ENCODE measurements at regions not wholly inside any gene's neighbourhood (a gene's known extent, or its start where the extent isn't known, plus 50 kb on each side); places are given as distances from the start of the nearest gene placed in this dataset.
"Not testable (repeated sequence)": the region's sequence is repeated elsewhere in the genome, so short reads cannot be mapped to it uniquely, and the experiment has no call there.

DNA sequence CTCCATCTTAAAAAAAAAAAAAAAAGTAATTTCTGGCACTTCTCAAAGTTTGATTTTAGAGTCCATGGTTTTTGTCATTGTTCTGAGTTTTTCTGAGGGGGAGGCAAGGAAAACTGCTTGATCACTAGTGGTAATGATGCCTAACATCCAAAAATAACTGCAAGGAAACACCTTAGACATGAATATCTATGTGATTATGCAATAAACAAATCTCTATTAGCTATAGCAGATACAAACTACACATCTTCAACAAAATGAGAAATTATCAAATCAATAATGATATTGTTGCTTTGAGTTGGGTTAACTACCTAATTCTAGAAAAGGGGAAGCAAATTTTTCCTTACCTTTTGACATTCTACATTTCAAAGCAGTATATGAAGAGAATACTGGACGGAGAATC is 230.9 kb upstream of the JARID2 start:
- Histone ChIP-seq H3K9me3 (ENCODE audit: control insufficient read depth in 1 of 2, low read length in 2 of 2) (no peaks in the 10 kb centered on the region), H3K27ac (ENCODE audit: low read depth, low read length) (no peak overlapping the region), H3K4me3 (ENCODE audit: low read length in 2 of 2) (no peak overlapping the region), H3K4me1 (ENCODE audit: insufficient read depth, low read length) (no peaks in the 10 kb centered on the region), H3K36me3 (ENCODE audit: insufficient read depth, low read length) (no peaks in the 10 kb centered on the region), H3K27me3 (ENCODE audit: insufficient read depth, low read length) (no peaks in the 10 kb centered on the region)
- no peaks in the 10 kb centered on the region for H3K36me3 Mint-ChIP-seq
- intact Hi-C loops (cut with micrococcal nuclease), result no loop called here
- no peak overlapping the region for H3K4me3 Mint-ChIP-seq
- POLR2A ChIA-PET (ENCODE audit: partially characterized antibody), result no interaction called here
- H3K27me3 Mint-ChIP-seq, result peaks cover 2 to 8% of the 10 kb centered on the region in 2 donors
- CTCF ChIA-PET (ENCODE audit: partially characterized antibody), result no interaction called here
- H3K9me3 Mint-ChIP-seq, result peaks cover 0 to 2% (median 0%) of the 10 kb centered on the region in 8 donors
- DNase-seq, result no peak
- no peak overlapping the region for H3K27ac Mint-ChIP-seq
- H3K4me1 Mint-ChIP-seq, result peaks cover 0 to 7% (median 1%) of the 10 kb centered on the region in 4 donors

DNA sequence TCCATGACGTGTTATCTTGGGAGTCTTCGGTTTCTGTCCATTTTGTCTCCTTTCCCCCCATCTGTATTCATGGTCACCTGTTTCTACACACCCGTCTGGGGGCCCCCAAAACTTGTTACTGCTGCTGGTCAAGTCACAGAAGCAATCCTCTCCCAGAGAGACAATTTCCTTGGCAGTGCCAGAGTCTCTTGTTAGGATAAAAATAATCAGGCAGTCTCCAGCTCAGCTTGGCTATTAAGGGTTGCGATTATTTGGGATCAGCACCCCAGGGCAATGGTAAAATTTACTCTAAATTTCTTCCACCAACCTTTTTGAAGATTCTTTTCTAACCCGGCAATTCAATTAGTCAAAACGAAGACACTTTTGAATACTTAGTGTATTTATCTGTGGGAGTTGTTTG is 229.1 kb upstream of the JARID2 start:
- peaks cover 5 to 16% of the 10 kb centered on the region in 2 donors for H3K27me3 Mint-ChIP-seq
- ChIA-PET CTCF (ENCODE audit: partially characterized antibody) (no interaction called here), POLR2A (ENCODE audit: partially characterized antibody) (no interaction called here)
- no peak overlapping the region for H3K4me3 ChIP-seq (ENCODE audit: low read length in 2 of 2)
- peaks cover 3% of the 10 kb centered on the region for H3K4me1 ChIP-seq (ENCODE audit: insufficient read depth, low read length)
- H3K27ac Mint-ChIP-seq, result no peak overlapping the region
- DNase-seq, result no peak
- no peak overlapping the region for H3K27ac ChIP-seq (ENCODE audit: low read depth, low read length)
- no peaks in the 10 kb centered on the region for H3K36me3 ChIP-seq (ENCODE audit: insufficient read depth, low read length)
- H3K4me3 Mint-ChIP-seq, result no peak overlapping the region
- no peaks in the 10 kb centered on the region for H3K36me3 Mint-ChIP-seq
- intact Hi-C loops (cut with micrococcal nuclease), result no loop called here
- peaks cover 3 to 7% (median 4%) of the 10 kb centered on the region in 4 donors for H3K4me1 Mint-ChIP-seq
- H3K9me3 ChIP-seq (ENCODE audit: control insufficient read depth in 1 of 2, low read length in 2 of 2), result no peaks in the 10 kb centered on the region
- H3K9me3 Mint-ChIP-seq, result peaks cover 0 to 3% (median 0%) of the 10 kb centered on the region in 8 donors
- H3K27me3 ChIP-seq (ENCODE audit: insufficient read depth, low read length), result no peaks in the 10 kb centered on the region

DNA sequence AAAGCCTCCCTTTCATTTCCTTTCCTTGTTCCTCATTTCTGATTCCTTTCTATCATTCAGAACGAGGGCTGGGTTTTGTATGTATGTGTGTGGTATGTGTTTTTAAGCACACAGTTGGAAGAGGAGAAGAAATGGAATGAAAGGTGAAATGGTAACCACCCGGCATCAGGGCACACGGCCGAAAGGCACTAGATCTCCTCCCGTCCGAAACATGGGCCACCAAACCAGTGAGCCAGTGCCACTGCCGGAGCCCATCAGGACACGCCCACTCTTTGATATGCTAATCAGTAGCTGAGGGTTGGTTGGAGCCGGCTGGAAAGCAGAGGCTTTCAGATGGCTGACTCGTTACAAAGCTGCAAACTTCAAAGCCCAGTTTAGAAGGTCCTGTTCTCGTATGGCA is 228.6 kb upstream of the JARID2 start:
- Mint-ChIP-seq H3K36me3 (no peaks in the 10 kb centered on the region), H3K4me1 (peaks cover 3 to 9% (median 6%) of the 10 kb centered on the region in 4 donors), H3K4me3 (no peak overlapping the region), H3K27ac (no peak overlapping the region), H3K9me3 (peaks cover 0 to 3% (median 0%) of the 10 kb centered on the region in 8 donors), H3K27me3 (peaks cover 5 to 19% of the 10 kb centered on the region in 2 donors)
- ChIA-PET CTCF (ENCODE audit: partially characterized antibody) (no interaction called here), POLR2A (ENCODE audit: partially characterized antibody) (no interaction called here)
- Histone ChIP-seq H3K27me3 (ENCODE audit: insufficient read depth, low read length) (no peaks in the 10 kb centered on the region), H3K4me1 (ENCODE audit: insufficient read depth, low read length) (peaks cover 7% of the 10 kb centered on the region), H3K9me3 (ENCODE audit: control insufficient read depth in 1 of 2, low read length in 2 of 2) (no peaks in the 10 kb centered on the region), H3K36me3 (ENCODE audit: insufficient read depth, low read length) (no peaks in the 10 kb centered on the region), H3K27ac (ENCODE audit: low read depth, low read length) (no peak overlapping the region), H3K4me3 (ENCODE audit: low read length in 2 of 2) (no peak overlapping the region)
- intact Hi-C loops (cut with micrococcal nuclease), result no loop called here
- no peak for DNase-seq

DNA sequence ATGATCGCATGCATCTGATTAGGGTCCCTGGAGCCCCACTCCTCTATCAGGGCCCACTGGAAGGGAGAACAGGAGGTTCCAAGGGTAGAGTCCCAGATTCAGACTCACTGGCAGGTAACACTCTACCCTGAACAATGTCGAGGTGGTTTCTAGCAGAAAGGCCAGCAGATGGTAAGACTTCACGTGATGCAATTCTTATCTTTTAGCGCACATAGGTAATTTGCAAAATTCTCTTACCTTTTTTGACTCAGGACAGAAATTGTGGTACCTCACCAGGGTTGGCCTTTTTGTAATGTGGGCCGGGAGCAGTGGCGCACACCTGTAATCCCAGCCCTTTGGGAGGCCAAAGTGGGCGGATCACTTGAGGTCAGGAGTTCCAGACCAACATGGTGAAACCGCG is 228.1 kb upstream of the JARID2 start:
- H3K27me3 Mint-ChIP-seq, result peaks cover 5 to 21% of the 10 kb centered on the region in 2 donors
- H3K9me3 ChIP-seq (ENCODE audit: control insufficient read depth in 1 of 2, low read length in 2 of 2), result no peaks in the 10 kb centered on the region
- DNase-seq, result no peak
- peaks cover 8% of the 10 kb centered on the region for H3K4me1 ChIP-seq (ENCODE audit: insufficient read depth, low read length)
- H3K27me3 ChIP-seq (ENCODE audit: insufficient read depth, low read length), result no peaks in the 10 kb centered on the region
- CTCF ChIA-PET (ENCODE audit: partially characterized antibody), result no interaction called here
- H3K27ac Mint-ChIP-seq, result no peak overlapping the region
- H3K36me3 Mint-ChIP-seq, result no peaks in the 10 kb centered on the region
- no peak overlapping the region for H3K27ac ChIP-seq (ENCODE audit: low read depth, low read length)
- POLR2A ChIA-PET (ENCODE audit: partially characterized antibody), result no interaction called here
- H3K9me3 Mint-ChIP-seq, result peaks cover 0 to 3% (median 0%) of the 10 kb centered on the region in 8 donors
- H3K4me1 Mint-ChIP-seq, result peaks cover 3 to 9% (median 7%) of the 10 kb centered on the region in 4 donors
- intact Hi-C loops (cut with micrococcal nuclease), result no loop called here
- no peak overlapping the region for H3K4me3 ChIP-seq (ENCODE audit: low read length in 2 of 2)
- no peaks in the 10 kb centered on the region for H3K36me3 ChIP-seq (ENCODE audit: insufficient read depth, low read length)
- no peak overlapping the region for H3K4me3 Mint-ChIP-seq

DNA sequence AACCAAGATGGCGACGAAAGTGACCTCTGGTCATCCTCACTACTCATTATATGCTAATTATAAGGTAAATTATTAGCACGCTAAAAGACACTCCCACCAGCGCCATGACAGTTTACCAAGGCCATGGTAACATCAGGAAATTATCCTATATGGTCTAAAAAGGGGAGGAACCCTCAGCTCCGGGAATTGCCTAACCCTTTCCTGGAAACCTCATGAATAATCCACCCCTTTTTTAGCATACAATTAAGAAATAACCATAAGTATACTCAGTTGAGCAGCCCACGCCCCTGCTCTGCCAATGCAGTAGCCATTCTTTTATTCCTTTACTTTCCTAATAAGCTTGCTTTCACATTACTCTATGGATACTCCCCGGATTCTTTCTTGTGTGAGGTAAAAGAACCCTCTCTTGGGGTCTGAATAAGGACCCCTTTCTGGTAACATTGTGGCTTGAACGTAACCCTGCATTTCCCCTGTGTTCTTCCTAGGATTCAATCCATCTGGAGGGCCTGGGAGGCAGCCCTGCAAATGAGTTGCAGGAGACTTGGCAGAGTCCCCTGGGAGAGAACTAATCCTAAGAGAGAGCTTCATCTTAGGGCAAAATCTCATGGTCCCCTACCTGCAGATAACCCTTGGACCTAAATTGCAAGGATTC is 225.6 kb upstream of the JARID2 start:
- ChIA-PET CTCF (ENCODE audit: partially characterized antibody) (no interaction called here), POLR2A (ENCODE audit: partially characterized antibody) (no interaction called here)
- Histone ChIP-seq H3K27me3 (ENCODE audit: insufficient read depth, low read length) (no peaks in the 10 kb centered on the region), H3K4me1 (ENCODE audit: insufficient read depth, low read length) (peaks cover 8% of the 10 kb centered on the region), H3K4me3 (ENCODE audit: low read length in 2 of 2) (no peak overlapping the region), H3K27ac (ENCODE audit: low read depth, low read length) (no peak overlapping the region), H3K36me3 (ENCODE audit: insufficient read depth, low read length) (no peaks in the 10 kb centered on the region), H3K9me3 (ENCODE audit: control insufficient read depth in 1 of 2, low read length in 2 of 2) (no peaks in the 10 kb centered on the region)
- H3K36me3 Mint-ChIP-seq, result no peaks in the 10 kb centered on the region
- peaks cover 8 to 18% (median 12%) of the 10 kb centered on the region in 4 donors for H3K4me1 Mint-ChIP-seq
- H3K4me3 Mint-ChIP-seq, result no peak overlapping the region
- peaks cover 5 to 21% of the 10 kb centered on the region in 2 donors for H3K27me3 Mint-ChIP-seq
- no peak for DNase-seq
- no peak overlapping the region for H3K27ac Mint-ChIP-seq
- intact Hi-C loops (cut with micrococcal nuclease), result no loop called here
- peaks cover 0 to 2% (median 0%) of the 10 kb centered on the region in 8 donors for H3K9me3 Mint-ChIP-seq

DNA sequence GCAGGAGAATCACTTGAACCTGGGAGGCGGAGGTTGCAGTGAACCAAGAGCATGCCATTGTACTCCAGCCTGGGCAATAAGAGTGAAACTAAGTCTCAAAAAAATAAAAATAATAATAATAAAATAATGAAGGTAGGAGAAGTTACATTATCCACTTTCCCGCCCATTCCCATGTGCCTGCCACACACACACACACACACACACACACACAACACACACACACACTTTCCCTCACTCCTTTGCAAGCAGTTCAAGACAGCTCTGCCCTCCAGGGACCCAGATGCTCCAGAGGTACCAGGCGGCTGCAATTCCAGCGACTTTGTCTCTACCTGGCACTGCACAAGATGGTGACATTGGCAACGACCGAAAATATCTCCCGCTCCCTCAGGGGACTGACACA is 224.8 kb upstream of the JARID2 start:
- Histone ChIP-seq H3K4me1 (ENCODE audit: insufficient read depth, low read length) (peaks cover 8% of the 10 kb centered on the region), H3K36me3 (ENCODE audit: insufficient read depth, low read length) (no peaks in the 10 kb centered on the region), H3K27ac (ENCODE audit: low read depth, low read length) (no peak overlapping the region), H3K9me3 (ENCODE audit: control insufficient read depth in 1 of 2, low read length in 2 of 2) (no peaks in the 10 kb centered on the region), H3K4me3 (ENCODE audit: low read length in 2 of 2) (no peak overlapping the region), H3K27me3 (ENCODE audit: insufficient read depth, low read length) (no peaks in the 10 kb centered on the region)
- Mint-ChIP-seq H3K36me3 (no peaks in the 10 kb centered on the region), H3K27me3 (peaks cover 5 to 16% of the 10 kb centered on the region in 2 donors), H3K27ac (no peak overlapping the region), H3K4me3 (no peak overlapping the region), H3K4me1 (peaks cover 8 to 18% (median 12%) of the 10 kb centered on the region in 4 donors), H3K9me3 (peaks cover 0 to 2% (median 0%) of the 10 kb centered on the region in 8 donors)
- intact Hi-C loops (cut with micrococcal nuclease), result no loop called here
- ChIA-PET CTCF (ENCODE audit: partially characterized antibody) (no interaction called here), POLR2A (ENCODE audit: partially characterized antibody) (no interaction called here)
- no peak for DNase-seq

DNA sequence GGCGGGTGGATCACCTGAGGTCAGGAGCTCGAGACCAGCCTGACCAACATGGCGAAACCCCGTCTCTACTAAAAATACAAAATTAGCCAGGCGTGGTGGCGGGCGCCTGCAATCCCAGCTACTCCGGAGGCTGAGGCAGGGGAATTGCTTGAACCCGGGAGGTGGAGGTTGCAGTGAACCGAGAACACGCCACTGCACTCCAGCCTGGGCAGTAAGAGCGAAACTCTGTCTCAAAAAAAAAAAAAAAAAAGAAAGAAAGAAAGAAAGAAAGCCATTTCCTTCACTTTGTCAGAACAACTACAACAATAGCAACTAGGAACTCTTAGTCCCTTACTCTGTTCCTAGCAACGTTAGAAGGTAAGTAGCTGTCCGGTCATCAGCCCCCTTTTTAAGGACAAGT is 222.9 kb upstream of the JARID2 start:
- Mint-ChIP-seq H3K4me1 (peaks cover 8 to 18% (median 12%) of the 10 kb centered on the region in 4 donors), H3K27me3 (peaks cover 5 to 16% of the 10 kb centered on the region in 2 donors), H3K27ac (peak overlapping the region in 3 of 7 donors; percentile 13 to 42 (median 15)), H3K4me3 (peak overlapping the region; percentile 42 to 78 (median 71))
- H3K36me3 ChIP-seq (ENCODE audit: insufficient read depth, low read length); H3K27me3 ChIP-seq (ENCODE audit: insufficient read depth, low read length); H3K4me3 ChIP-seq (ENCODE audit: low read length in 2 of 2); H3K4me1 ChIP-seq (ENCODE audit: insufficient read depth, low read length); H3K9me3 ChIP-seq (ENCODE audit: control insufficient read depth in 1 of 2, low read length in 2 of 2); H3K27ac ChIP-seq (ENCODE audit: low read depth, low read length); H3K36me3 Mint-ChIP-seq; H3K9me3 Mint-ChIP-seq; POLR2A ChIA-PET (ENCODE audit: partially characterized antibody); CTCF ChIA-PET (ENCODE audit: partially characterized antibody); DNase-seq; intact Hi-C loops (cut with micrococcal nuclease): not testable (repeated sequence)
